Chondrocyte (in vitro differentiated cells): ENCODE measurements at regions not wholly inside any gene's neighbourhood (a gene's known extent, or its start where the extent isn't known, plus 50 kb on each side); places are given as distances from the start of the nearest gene placed in this dataset.

Experiments
- DNase-seq: peaks from one replicate; pipeline ENCODE4 v3.0.0; 2021; ENCODE audit warnings: mixed read lengths, low spot score
- H3K27ac Mint-ChIP-seq: one replicate; pipeline ENCODE4 v1.8.0; 2021; ENCODE audit warnings: mild to moderate bottlenecking, moderate library complexity, mixed read lengths; ENCODE audit not compliant: unreplicated experiment
- H3K27me3 Mint-ChIP-seq: 2 replicates; pipeline ENCODE4 v1.8.0; 2021; ENCODE audit warnings: low read depth, mixed read lengths
- H3K36me3 Mint-ChIP-seq: 2 replicates; pipeline ENCODE4 v1.8.0; 2021; ENCODE audit warnings: low read depth, mixed read lengths
- H3K4me1 Mint-ChIP-seq: 2 replicates; pipeline ENCODE4 v1.8.0; 2021; ENCODE audit warnings: low read depth, mild to moderate bottlenecking, mixed read lengths
- H3K4me3 Mint-ChIP-seq: one replicate; pipeline ENCODE4 v1.8.0; 2021; ENCODE audit warnings: mild to moderate bottlenecking, moderate library complexity, mixed read lengths; ENCODE audit not compliant: unreplicated experiment
- H3K9me3 Mint-ChIP-seq: 2 replicates; pipeline ENCODE4 v1.8.0; 2021; ENCODE audit warnings: low read depth, mixed read lengths
- CTCF ChIP-seq: fragments of 200-600 bp; sonication (generic); IDR thresholded peaks from 2 replicates; pipeline ENCODE4 v1.5.0; 2021; ENCODE audit warnings: antibody characterized with exemption, mild to moderate bottlenecking, moderate library complexity

DNA sequence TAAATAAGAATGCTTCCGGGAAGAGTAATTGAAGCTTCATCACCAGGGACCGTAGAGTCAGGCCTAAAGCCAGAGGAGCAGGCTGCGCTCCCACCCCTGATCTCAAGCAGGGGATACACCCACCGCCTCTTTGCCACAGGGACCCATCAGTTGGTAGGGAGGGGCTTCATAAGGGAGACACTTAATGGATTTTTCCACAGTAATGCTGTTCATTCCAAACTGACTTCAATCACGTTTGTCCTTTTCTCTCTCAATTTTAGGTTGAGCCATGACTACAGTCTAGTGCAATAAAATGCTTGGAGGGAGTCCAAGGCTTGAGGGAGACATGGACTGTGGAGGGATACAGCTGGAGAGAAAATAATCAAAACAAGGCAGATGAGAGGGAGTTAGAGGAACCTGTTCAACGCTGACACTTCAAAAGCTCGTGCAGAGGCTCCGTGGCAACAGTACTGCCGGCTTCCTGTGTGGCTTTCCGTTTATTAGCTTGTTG lies 111.5 kb downstream of the SEC16B start:
- Mint-ChIP-seq H3K36me3 (peaks cover 2% of the 10 kb centered on the region), H3K9me3 (peaks cover 2% of the 10 kb centered on the region), H3K4me3 (no peak overlapping the region), H3K4me1 (no peaks in the 10 kb centered on the region), H3K27ac (no peak overlapping the region), H3K27me3 (peaks cover 19% of the 10 kb centered on the region)
- no peak for TF ChIP-seq CTCF
- DNase-seq, result no peak

- DNase-seq, result no peak
- H3K4me1 Mint-ChIP-seq, result no peaks in the 10 kb centered on the region
- no peak overlapping the region for H3K27ac Mint-ChIP-seq
- peaks cover 2% of the 10 kb centered on the region for H3K9me3 Mint-ChIP-seq
- H3K27me3 Mint-ChIP-seq, result peaks cover 20% of the 10 kb centered on the region
- no peak overlapping the region for H3K4me3 Mint-ChIP-seq
- H3K36me3 Mint-ChIP-seq, result peaks cover 2% of the 10 kb centered on the region
- TF ChIP-seq CTCF, result no peak
These were observed 112.6 kb downstream of the SEC16B start for GRCh38 chr1:177857285-177857684.

GRCh38 chr1:177854951-177855350 lies 114.9 kb downstream of the SEC16B start:
- H3K27me3 Mint-ChIP-seq, result peaks cover 9% of the 10 kb centered on the region
- no peaks in the 10 kb centered on the region for H3K36me3 Mint-ChIP-seq
- DNase-seq, result no peak
- H3K4me3 Mint-ChIP-seq, result no peak overlapping the region
- no peak for TF ChIP-seq CTCF
- no peaks in the 10 kb centered on the region for H3K4me1 Mint-ChIP-seq
- H3K9me3 Mint-ChIP-seq, result peaks cover 2% of the 10 kb centered on the region
- no peak overlapping the region for H3K27ac Mint-ChIP-seq

DNA sequence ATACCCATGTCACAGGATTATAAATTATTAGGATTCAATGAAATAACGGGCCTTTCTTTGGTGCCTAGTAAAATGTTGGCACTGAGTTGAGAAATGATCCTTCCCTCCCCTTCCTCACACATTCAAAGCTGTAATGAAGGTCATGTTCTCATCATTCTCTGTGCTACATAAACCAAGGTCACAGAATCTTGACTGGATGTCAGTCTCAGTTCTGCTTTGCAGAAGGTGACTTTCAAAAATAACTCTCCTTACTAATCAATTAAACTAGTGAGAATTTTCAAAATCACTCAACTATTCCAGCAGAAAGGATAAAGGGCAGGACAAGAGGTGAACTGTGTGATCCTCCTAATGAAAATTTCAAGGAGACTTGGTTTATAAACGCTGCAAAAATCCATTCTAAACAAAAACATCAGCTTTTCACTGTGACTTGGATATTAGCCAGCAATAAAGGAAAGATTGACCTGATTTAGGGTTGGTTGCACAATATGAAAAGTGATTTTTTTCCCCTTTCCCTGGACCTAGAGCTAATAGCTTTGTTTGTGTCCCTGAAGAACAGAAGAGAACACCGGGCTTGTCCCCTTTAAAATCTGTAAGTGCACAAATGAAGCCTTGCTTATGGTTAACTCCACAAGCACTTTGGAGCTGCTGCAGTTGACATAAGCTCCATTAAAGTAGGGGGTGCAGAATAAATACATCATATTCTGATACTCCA lies 120.1 kb downstream of the SEC16B start:
- no peak for TF ChIP-seq CTCF
- no peak for DNase-seq
- peaks cover 5% of the 10 kb centered on the region for H3K27me3 Mint-ChIP-seq
- no peak overlapping the region for H3K4me3 Mint-ChIP-seq
- H3K9me3 Mint-ChIP-seq, result peaks cover 2% of the 10 kb centered on the region
- no peaks in the 10 kb centered on the region for H3K4me1 Mint-ChIP-seq
- no peak overlapping the region for H3K27ac Mint-ChIP-seq
- no peaks in the 10 kb centered on the region for H3K36me3 Mint-ChIP-seq

DNA sequence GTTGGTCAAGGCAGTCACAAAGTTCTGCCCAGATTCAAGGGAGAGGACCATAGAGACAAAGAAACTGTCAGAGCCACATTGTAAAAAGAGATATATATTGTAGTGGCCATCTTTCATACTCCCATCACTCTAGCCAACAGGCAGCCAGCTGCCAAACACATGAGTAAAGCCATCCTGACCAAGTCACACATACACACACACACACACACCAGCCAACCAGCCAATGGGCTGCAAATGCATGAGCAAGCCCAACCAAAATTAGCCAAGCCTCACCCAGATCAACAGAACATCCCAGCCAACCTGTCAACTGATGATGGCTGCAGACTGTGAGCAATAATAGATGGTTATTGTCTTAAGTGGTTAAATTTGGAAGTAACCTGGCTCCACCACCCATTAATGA lies 120.7 kb downstream of the SEC16B start:
- Mint-ChIP-seq H3K4me3 (no peak overlapping the region), H3K9me3 (peaks cover 1% of the 10 kb centered on the region), H3K4me1 (no peaks in the 10 kb centered on the region), H3K27ac (no peak overlapping the region), H3K36me3 (no peaks in the 10 kb centered on the region), H3K27me3 (peaks cover 5% of the 10 kb centered on the region)
- no peak for DNase-seq
- no peak for TF ChIP-seq CTCF
